ENCODE measurements at regions not wholly inside any gene's neighbourhood (a gene's known extent, or its start where the extent isn't known, plus 50 kb on each side); places are given as distances from the start of the nearest gene placed in this dataset.
A peak's percentile ranks its signal among the peaks of the same experiment; 100 is the strongest.
"Not testable (repeated sequence)": the region's sequence is repeated elsewhere in the genome, so short reads cannot be mapped to it uniquely, and the experiment has no call there.

- no peaks in the 10 kb centered on the region for H3K36me3 Mint-ChIP-seq (ENCODE audit: insufficient read depth)
- peaks cover 3% of the 10 kb centered on the region for H3K9me3 Mint-ChIP-seq (ENCODE audit: low read depth)
- H3K27ac Mint-ChIP-seq: no peak overlapping the region
- H3K4me1 Mint-ChIP-seq (ENCODE audit: low read depth): no peaks in the 10 kb centered on the region
- no peaks in the 10 kb centered on the region for H3K27me3 Mint-ChIP-seq
- TF ChIP-seq, protein P1, sequence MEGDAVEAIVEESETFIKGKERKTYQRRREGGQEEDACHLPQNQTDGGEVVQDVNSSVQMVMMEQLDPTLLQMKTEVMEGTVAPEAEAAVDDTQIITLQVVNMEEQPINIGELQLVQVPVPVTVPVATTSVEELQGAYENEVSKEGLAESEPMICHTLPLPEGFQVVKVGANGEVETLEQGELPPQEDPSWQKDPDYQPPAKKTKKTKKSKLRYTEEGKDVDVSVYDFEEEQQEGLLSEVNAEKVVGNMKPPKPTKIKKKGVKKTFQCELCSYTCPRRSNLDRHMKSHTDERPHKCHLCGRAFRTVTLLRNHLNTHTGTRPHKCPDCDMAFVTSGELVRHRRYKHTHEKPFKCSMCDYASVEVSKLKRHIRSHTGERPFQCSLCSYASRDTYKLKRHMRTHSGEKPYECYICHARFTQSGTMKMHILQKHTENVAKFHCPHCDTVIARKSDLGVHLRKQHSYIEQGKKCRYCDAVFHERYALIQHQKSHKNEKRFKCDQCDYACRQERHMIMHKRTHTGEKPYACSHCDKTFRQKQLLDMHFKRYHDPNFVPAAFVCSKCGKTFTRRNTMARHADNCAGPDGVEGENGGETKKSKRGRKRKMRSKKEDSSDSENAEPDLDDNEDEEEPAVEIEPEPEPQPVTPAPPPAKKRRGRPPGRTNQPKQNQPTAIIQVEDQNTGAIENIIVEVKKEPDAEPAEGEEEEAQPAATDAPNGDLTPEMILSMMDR (IDR thresholded peaks at IDR 0.05; ENCODE audit: unreplicated experiment): no peak
- H3K4me3 Mint-ChIP-seq (ENCODE audit: low read depth): no peak overlapping the region
- DNase-seq (ENCODE audit: low spot score, unreplicated experiment): no peak
These were observed 1078.3 kb upstream of the EDIL3 start for GRCh38 chr5:85462957-85463356.

- Mint-ChIP-seq H3K4me1 (ENCODE audit: low read depth) (no peaks in the 10 kb centered on the region), H3K4me3 (ENCODE audit: low read depth) (no peak overlapping the region), H3K36me3 (ENCODE audit: insufficient read depth) (no peaks in the 10 kb centered on the region), H3K27ac (no peak overlapping the region), H3K27me3 (no peaks in the 10 kb centered on the region), H3K9me3 (ENCODE audit: low read depth) (peaks cover 15% of the 10 kb centered on the region)
- DNase-seq (ENCODE audit: low spot score, unreplicated experiment): no peak
- TF ChIP-seq, protein P1 (IDR thresholded peaks at IDR 0.05; ENCODE audit: unreplicated experiment): no peak
These were observed 1081.7 kb upstream of the EDIL3 start for GRCh38 chr5:85466423-85466822.

DNA sequence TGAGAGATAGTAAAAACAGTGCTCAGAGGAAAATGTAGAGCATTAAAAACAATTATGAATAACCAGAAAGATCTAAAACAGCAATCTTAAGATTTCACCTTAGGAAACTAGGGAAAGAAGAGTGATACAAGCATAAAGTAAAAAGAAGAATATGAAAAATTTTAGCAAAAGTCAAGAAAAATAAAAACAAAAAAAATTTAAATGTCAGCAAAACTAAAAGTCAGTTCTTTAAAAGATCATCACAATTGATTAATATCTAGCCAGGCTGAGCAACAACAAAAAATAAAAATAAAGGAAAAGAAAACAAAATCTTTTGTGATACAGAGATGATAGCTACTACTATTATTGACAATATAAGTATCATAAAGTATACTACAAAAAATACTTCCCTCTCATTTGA lies 1088.1 kb upstream of the EDIL3 start:
- Mint-ChIP-seq H3K27ac (no peak overlapping the region), H3K4me3 (ENCODE audit: low read depth) (no peak overlapping the region), H3K9me3 (ENCODE audit: low read depth) (peaks cover 19% of the 10 kb centered on the region), H3K27me3 (no peaks in the 10 kb centered on the region), H3K4me1 (ENCODE audit: low read depth) (no peaks in the 10 kb centered on the region), H3K36me3 (ENCODE audit: insufficient read depth) (no peaks in the 10 kb centered on the region)
- no peak for DNase-seq (ENCODE audit: low spot score, unreplicated experiment)
- TF ChIP-seq, protein P1 (IDR thresholded peaks at IDR 0.05; ENCODE audit: unreplicated experiment): no peak

DNA sequence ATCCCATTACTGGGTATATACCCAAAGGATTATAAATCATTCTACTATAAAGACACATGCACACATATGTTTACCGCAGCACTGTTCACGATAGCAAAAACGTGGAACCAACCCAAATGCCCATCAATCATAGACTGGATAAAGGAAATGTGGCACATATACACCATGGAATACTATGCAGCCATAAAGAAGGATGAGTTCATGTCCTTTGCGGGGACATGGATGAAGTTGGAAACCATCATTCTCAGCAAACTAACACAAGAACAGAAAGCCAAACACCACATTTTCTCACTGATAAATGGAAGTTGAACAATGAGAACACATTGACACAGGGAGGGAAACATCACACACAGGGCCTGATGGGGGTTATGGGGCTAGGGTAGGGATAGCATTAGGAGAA lies 1090.5 kb upstream of the EDIL3 start:
- not testable (repeated sequence) for H3K36me3 Mint-ChIP-seq (ENCODE audit: insufficient read depth); H3K27me3 Mint-ChIP-seq

DNA sequence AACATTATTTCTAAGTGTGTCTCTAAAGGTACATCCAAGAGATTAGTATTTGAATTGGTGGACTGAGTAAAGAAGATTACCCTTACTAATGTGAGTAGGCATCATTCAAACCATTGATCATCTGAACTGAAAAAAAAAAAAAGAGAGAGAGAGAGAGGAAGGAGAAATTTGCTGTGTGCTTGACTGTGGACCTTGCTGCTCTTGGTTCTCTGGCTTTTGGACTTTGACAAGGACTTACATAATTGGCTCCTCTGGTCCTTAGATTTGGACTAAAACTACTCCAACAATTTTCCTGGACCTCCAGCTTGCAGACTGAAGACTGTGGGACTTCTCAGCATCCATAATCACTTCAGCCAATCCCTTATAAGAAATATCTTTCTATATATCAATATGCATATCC lies 1091.9 kb upstream of the EDIL3 start:
- no peak overlapping the region for H3K4me3 Mint-ChIP-seq (ENCODE audit: low read depth)
- peak overlapping the region; percentile 78 for H3K27ac Mint-ChIP-seq
- DNase-seq (ENCODE audit: low spot score, unreplicated experiment): no peak
- no peaks in the 10 kb centered on the region for H3K27me3 Mint-ChIP-seq
- peaks cover 6% of the 10 kb centered on the region for H3K9me3 Mint-ChIP-seq (ENCODE audit: low read depth)
- TF ChIP-seq, protein P1 (IDR thresholded peaks at IDR 0.05; ENCODE audit: unreplicated experiment): no peak
- no peaks in the 10 kb centered on the region for H3K4me1 Mint-ChIP-seq (ENCODE audit: low read depth)
- no peaks in the 10 kb centered on the region for H3K36me3 Mint-ChIP-seq (ENCODE audit: insufficient read depth)

More for the DNA sequence above, 1090.5 kb upstream of the EDIL3 start:
- not testable (repeated sequence) for H3K27ac Mint-ChIP-seq; H3K4me1 Mint-ChIP-seq (ENCODE audit: low read depth); H3K4me3 Mint-ChIP-seq (ENCODE audit: low read depth); H3K9me3 Mint-ChIP-seq (ENCODE audit: low read depth); DNase-seq (ENCODE audit: low spot score, unreplicated experiment)

DNA sequence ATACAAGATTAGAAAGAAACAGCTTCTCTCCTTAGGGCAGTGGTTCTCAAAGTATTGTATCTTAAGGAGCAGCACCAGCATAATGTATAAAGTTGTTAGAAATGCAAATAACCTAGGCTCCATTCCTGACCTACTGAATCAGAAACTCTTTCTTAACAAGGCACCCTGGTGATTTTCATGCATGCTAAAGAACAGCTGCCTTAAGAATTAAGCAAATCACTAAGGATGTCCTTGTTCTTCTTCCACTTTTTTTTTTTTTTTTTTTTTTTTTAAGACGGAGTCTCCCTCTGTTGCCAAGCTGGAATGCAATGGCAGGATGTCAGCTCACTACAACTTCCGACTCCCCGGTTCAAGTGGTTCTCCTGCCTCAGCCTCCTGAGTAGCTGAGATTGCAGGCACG lies 1095.2 kb upstream of the EDIL3 start:
- Mint-ChIP-seq H3K9me3 (ENCODE audit: low read depth) (peaks cover 10% of the 10 kb centered on the region), H3K36me3 (ENCODE audit: insufficient read depth) (no peaks in the 10 kb centered on the region), H3K27ac (no peak overlapping the region), H3K4me3 (ENCODE audit: low read depth) (no peak overlapping the region), H3K27me3 (no peaks in the 10 kb centered on the region), H3K4me1 (ENCODE audit: low read depth) (no peaks in the 10 kb centered on the region)
- DNase-seq (ENCODE audit: low spot score, unreplicated experiment): no peak
- TF ChIP-seq, protein P1 (IDR thresholded peaks at IDR 0.05; ENCODE audit: unreplicated experiment): no peak

All from progenitor cell of endocrine pancreas (in vitro differentiated cells).